ENCODE measurements at regions not wholly inside any gene's neighbourhood (a gene's known extent, or its start where the extent isn't known, plus 50 kb on each side); places are given as distances from the start of the nearest gene placed in this dataset.

GRCh38 chr1:234920136-234920842 lies 208.3 kb downstream of the TOMM20 start:
- Histone ChIP-seq H3K36me3 (no peaks in the 10 kb centered on the region), H3K4me3 (no peak overlapping the region), H3K27ac (peak overlapping the region in 1 of 2 donors; percentile 41), H3K27me3 (no peaks in the 10 kb centered on the region), H3K4me1 (peaks cover 18 to 61% of the 10 kb centered on the region in 2 donors), H3K9me3 (no peaks in the 10 kb centered on the region)
- ATAC-seq (no peak), DNase-seq (no peak)
- intact Hi-C loops (cut with DNase I): loop anchor here in 1 of 2 donors (5.0 kb wide), 1 partner anchor 42 kb away; no protein-coding TSS in a partner anchor
- no peak for TF ChIP-seq CTCF (IDR thresholded peaks at IDR 0.05)

- H3K27ac ChIP-seq: peak overlapping the region; percentile 76 to 80
- H3K4me1 ChIP-seq: peaks cover 18 to 59% of the 10 kb centered on the region in 2 donors
- DNase-seq (no peak), ATAC-seq (peak; percentile 17)
- H3K4me3 ChIP-seq: no peak overlapping the region
- H3K9me3 ChIP-seq: no peaks in the 10 kb centered on the region
- no peaks in the 10 kb centered on the region for H3K36me3 ChIP-seq
- no peak for TF ChIP-seq CTCF (IDR thresholded peaks at IDR 0.05)
- intact Hi-C loops (cut with DNase I): no loop called here
- no peaks in the 10 kb centered on the region for H3K27me3 ChIP-seq
These were observed 209.5 kb downstream of the TOMM20 start for GRCh38 chr1:234918961-234919761.

GRCh38 chr1:234918181-234918841 lies 210.3 kb downstream of the TOMM20 start:
- DNase-seq (no peak), ATAC-seq (peak; percentile 53)
- Histone ChIP-seq H3K36me3 (no peaks in the 10 kb centered on the region), H3K27me3 (no peaks in the 10 kb centered on the region), H3K4me3 (no peak overlapping the region), H3K27ac (peak overlapping the region; percentile 76 to 80), H3K4me1 (peaks cover 19 to 64% of the 10 kb centered on the region in 2 donors), H3K9me3 (no peaks in the 10 kb centered on the region)
- intact Hi-C loops (cut with DNase I): no loop called here
- TF ChIP-seq CTCF (IDR thresholded peaks at IDR 0.05): no peak

GRCh38 chr1:234917495-234918180 lies 211.0 kb downstream of the TOMM20 start:
- intact Hi-C loops (cut with DNase I): no loop called here
- H3K27ac ChIP-seq: peak overlapping the region in 1 of 2 donors; percentile 80
- TF ChIP-seq CTCF (IDR thresholded peaks at IDR 0.05): no peak
- no peaks in the 10 kb centered on the region for H3K36me3 ChIP-seq
- DNase-seq (no peak), ATAC-seq (no peak)
- H3K4me1 ChIP-seq: peaks cover 26 to 70% of the 10 kb centered on the region in 2 donors
- H3K4me3 ChIP-seq: no peak overlapping the region
- no peaks in the 10 kb centered on the region for H3K27me3 ChIP-seq
- H3K9me3 ChIP-seq: no peaks in the 10 kb centered on the region
